ENCODE measurements at regions not wholly inside any gene's neighbourhood (a gene's known extent, or its start where the extent isn't known, plus 50 kb on each side); places are given as distances from the start of the nearest gene placed in this dataset.
"Not testable (repeated sequence)": the region's sequence is repeated elsewhere in the genome, so short reads cannot be mapped to it uniquely, and the experiment has no call there.

DNA sequence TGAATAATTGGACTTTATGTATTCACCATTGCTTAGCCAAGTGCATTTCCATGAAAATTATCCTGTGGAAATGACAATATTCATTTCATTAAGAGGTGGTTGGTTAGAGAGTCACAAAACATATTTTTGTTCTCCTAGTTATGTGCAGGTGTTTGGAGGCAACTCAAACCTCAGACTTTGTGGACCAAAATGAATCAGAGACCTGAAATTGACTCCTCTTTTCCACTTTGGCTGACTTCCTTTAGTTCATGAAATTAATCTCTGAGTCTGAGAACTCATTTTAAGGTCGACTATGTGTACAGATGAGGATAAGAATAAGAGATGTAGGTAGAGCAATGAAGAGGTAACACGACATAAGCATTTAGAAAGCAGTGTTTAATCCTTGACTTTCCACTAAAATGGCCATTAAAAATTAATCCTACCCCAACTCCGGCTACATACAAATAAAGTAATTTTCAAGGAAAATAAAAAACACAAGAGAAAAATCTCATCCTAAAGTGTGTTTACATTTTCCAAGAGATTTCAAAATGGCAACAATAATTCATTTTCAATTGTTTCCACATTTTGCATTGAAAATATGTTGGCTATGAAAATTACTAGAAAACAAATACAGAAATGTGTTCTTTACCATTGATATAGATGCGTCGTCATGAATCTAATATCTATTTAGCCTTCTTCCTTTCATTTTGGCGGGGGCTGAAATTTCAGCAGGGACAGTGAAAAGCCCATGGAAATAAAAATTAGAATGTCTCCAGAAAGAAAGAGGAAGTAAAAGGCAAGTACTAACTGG is 185.4 kb upstream of the CSNK1A1L start:
- no peaks in the 10 kb centered on the region for H3F3A ChIP-seq (ENCODE audit: insufficient read depth)
- H3K27me3 ChIP-seq (replicated peaks; ENCODE audit: insufficient read depth): no peaks in the 10 kb centered on the region
- H3K4me3 ChIP-seq: no peak overlapping the region
- H3K27ac ChIP-seq: no peak overlapping the region
- no peaks in the 10 kb centered on the region for H3K9me2 ChIP-seq (ENCODE audit: insufficient read depth)
- no peak overlapping the region for H3K9ac ChIP-seq
- H3K4me2 ChIP-seq (ENCODE audit: unreplicated experiment): no peak overlapping the region
- no peak overlapping the region for H2AFZ ChIP-seq
- H3K36me3 ChIP-seq (ENCODE audit: low read depth): no peaks in the 10 kb centered on the region; the same call in 1 of the 2 replicates
- peaks cover 2% of the 10 kb centered on the region for H3K9me3 ChIP-seq (ENCODE audit: low read depth)
- in situ Hi-C loops (cut with MboI): no loop called here
- DNase-seq: no peak
- no peaks in the 10 kb centered on the region; the same call in 1 of the 2 replicates for H4K20me1 ChIP-seq (ENCODE audit: insufficient read depth)
- 69 to 76% methylated on average over 6 of the region's 6 CpGs for WGBS, 2 experiments (ENCODE audit: low coverage in 1 of 2, low lambda C conversion rate in 2 of 2, missing lambda C conversion rate in 2 of 2)
- no peak for TF ChIP-seq EZH2phosphoT487 (IDR thresholded peaks at IDR 0.05; ENCODE audit: insufficient read depth, low read depth)
- TF ChIP-seq EZH2 (IDR thresholded peaks at IDR 0.05; ENCODE audit: insufficient read depth, poor library complexity, severe bottlenecking): no peak
- H3K79me2 ChIP-seq (ENCODE audit: insufficient read depth): no peaks in the 10 kb centered on the region
- no peaks in the 10 kb centered on the region for H3K4me1 ChIP-seq (ENCODE audit: insufficient read depth)

DNA sequence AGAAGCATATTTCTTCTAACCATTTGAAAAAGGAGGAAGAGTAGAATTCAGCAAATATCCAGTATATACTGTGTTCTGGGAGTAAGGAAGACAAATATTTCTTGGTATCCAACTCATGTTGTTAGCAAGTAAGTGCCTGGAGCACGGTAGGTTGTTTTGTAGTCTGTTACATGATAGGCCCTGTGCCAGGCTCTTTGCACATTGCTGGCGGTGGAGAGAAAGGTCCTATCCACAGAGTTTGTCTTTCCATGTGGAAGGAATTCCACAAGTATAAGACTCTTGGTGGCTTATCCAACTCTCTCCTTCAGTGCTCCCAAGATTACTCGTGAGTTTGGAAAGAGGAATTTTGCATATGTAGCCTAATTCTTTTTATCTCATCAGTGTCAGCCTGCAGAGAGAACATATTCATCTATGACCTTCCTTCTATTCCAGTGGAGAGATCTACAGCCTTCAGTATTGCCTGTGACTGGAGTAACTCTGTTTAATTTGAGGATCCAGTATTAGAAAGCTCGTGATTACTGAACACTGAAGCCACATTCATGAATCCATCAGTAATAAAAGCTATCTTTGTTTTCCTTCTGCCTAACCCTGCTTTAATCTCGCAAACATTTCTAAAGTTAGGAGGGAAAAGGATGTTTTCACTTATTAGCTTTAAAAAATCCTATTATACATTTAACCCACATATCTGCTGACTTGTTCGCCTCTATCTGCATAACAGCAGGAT is 183.9 kb upstream of the CSNK1A1L start:
- in situ Hi-C loops (cut with MboI): no loop called here
- DNase-seq: no peak
- Histone ChIP-seq H3K27me3 (replicated peaks; ENCODE audit: insufficient read depth) (no peaks in the 10 kb centered on the region), H3K27ac (no peak overlapping the region), H3K4me3 (no peak overlapping the region), H3K9ac (no peak overlapping the region), H3K4me2 (ENCODE audit: unreplicated experiment) (no peak overlapping the region), H3K36me3 (ENCODE audit: low read depth) (no peaks in the 10 kb centered on the region; the same call in 1 of the 2 replicates), H3K9me2 (ENCODE audit: insufficient read depth) (no peaks in the 10 kb centered on the region), H2AFZ (no peak overlapping the region), H4K20me1 (ENCODE audit: insufficient read depth) (no peaks in the 10 kb centered on the region; the same call in 1 of the 2 replicates), H3F3A (ENCODE audit: insufficient read depth) (no peaks in the 10 kb centered on the region), H3K9me3 (ENCODE audit: low read depth) (peaks cover 2% of the 10 kb centered on the region), H3K79me2 (ENCODE audit: insufficient read depth) (no peaks in the 10 kb centered on the region), H3K4me1 (ENCODE audit: insufficient read depth) (no peaks in the 10 kb centered on the region)
- TF ChIP-seq EZH2phosphoT487 (IDR thresholded peaks at IDR 0.05; ENCODE audit: insufficient read depth, low read depth) (no peak), EZH2 (IDR thresholded peaks at IDR 0.05; ENCODE audit: insufficient read depth, poor library complexity, severe bottlenecking) (no peak)
- WGBS, 2 experiments (ENCODE audit: low coverage in 1 of 2, low lambda C conversion rate in 2 of 2, missing lambda C conversion rate in 2 of 2): 89 to 93% methylated on average over 6 of the region's 6 CpGs

DNA sequence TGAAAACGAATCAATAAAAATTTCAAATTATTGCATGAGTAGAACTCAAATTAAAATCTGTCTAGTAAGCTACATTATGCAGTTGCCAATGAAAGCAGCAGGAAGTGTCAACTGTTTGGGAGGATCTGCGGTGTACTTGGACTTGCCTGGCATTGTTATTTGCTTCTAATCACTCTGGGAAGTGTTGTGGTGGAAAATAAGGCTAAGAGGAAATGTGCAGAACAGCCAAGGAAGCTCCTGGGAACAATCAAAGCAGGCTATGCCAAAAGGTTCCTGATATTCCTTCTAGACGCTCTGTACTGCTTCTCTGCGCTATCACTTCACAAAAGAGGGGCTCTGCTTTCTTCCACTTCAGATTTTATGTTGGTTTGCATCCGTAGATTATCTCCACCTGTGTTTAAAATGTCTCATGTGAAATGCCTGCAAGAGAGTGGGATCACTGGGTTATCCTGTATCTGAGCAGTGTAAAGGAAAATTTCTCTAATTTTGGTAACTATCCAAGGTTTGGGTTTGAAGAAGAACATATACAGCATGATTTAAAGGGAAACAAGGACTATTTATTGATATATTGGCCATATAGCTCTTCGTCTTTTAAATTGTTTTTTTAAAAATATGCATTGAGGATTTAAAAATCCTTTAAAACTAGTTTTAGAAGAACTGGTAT is 182.7 kb upstream of the CSNK1A1L start:
- Histone ChIP-seq H3K4me1 (ENCODE audit: insufficient read depth) (no peaks in the 10 kb centered on the region), H3K4me3 (no peak overlapping the region), H3K79me2 (ENCODE audit: insufficient read depth) (no peaks in the 10 kb centered on the region), H3K9me3 (ENCODE audit: low read depth) (peaks cover 2% of the 10 kb centered on the region), H4K20me1 (ENCODE audit: insufficient read depth) (no peaks in the 10 kb centered on the region; the same call in 1 of the 2 replicates), H3K9ac (no peak overlapping the region), H3K36me3 (ENCODE audit: low read depth) (no peaks in the 10 kb centered on the region; the same call in 1 of the 2 replicates), H3K4me2 (ENCODE audit: unreplicated experiment) (no peak overlapping the region), H3K27me3 (replicated peaks; ENCODE audit: insufficient read depth) (no peaks in the 10 kb centered on the region), H3K27ac (no peak overlapping the region), H2AFZ (no peak overlapping the region), H3F3A (ENCODE audit: insufficient read depth) (no peaks in the 10 kb centered on the region), H3K9me2 (ENCODE audit: insufficient read depth) (no peaks in the 10 kb centered on the region)
- 54 to 57% methylated on average over 6 of the region's 6 CpGs for WGBS, 2 experiments (ENCODE audit: low coverage in 1 of 2, low lambda C conversion rate in 2 of 2, missing lambda C conversion rate in 2 of 2)
- no peak for DNase-seq
- in situ Hi-C loops (cut with MboI): no loop called here
- TF ChIP-seq EZH2 (IDR thresholded peaks at IDR 0.05; ENCODE audit: insufficient read depth, poor library complexity, severe bottlenecking) (no peak), EZH2phosphoT487 (IDR thresholded peaks at IDR 0.05; ENCODE audit: insufficient read depth, low read depth) (no peak)

DNA sequence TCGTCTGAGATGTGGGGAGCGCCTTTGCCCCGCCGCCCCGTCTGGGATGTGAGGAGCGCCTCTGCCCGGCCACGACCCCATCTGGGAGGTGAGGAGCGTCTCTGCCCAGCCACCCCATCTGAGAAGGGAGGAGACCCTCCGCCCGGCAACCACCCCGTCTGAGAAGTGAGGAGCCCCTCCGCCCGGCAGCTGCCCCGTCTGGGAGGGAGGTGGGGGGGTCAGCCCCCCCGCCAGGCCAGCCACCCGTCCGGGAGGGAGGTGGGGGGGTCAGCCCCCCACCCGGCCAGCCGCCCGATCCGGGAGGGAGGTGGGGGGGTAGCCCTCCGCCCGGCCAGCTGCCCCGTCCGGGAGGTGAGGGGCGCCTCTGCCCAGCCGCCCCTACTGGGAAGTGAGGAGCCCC is 174.8 kb upstream of the CSNK1A1L start:
- H3K79me2 ChIP-seq (ENCODE audit: insufficient read depth); H4K20me1 ChIP-seq (ENCODE audit: insufficient read depth); H2AFZ ChIP-seq; in situ Hi-C loops (cut with MboI); H3K9me2 ChIP-seq (ENCODE audit: insufficient read depth); H3K9ac ChIP-seq; H3K4me2 ChIP-seq (ENCODE audit: unreplicated experiment); H3F3A ChIP-seq (ENCODE audit: insufficient read depth); H3K36me3 ChIP-seq (ENCODE audit: low read depth); H3K27me3 ChIP-seq (replicated peaks; ENCODE audit: insufficient read depth); H3K27ac ChIP-seq; H3K9me3 ChIP-seq (ENCODE audit: low read depth); H3K4me1 ChIP-seq (ENCODE audit: insufficient read depth); DNase-seq; H3K4me3 ChIP-seq: not testable (repeated sequence)
- 91 to 93% methylated on average over 3 to 11 of the region's 28 CpGs for WGBS, 2 experiments (ENCODE audit: low coverage in 1 of 2, low lambda C conversion rate in 2 of 2, missing lambda C conversion rate in 2 of 2)
